VCaP (cell line): ENCODE measurements at regions not wholly inside any gene's neighbourhood (a gene's known extent, or its start where the extent isn't known, plus 50 kb on each side); places are given as distances from the start of the nearest gene placed in this dataset.

ENCODE experiments used
- H3K27ac ChIP-seq: fragments of 450-650 bp; 2 replicates; pipeline ENCODE4 v1.5.1; 2017
- CTCF ChIP-seq: fragments of 450-650 bp; conservative IDR thresholded peaks from 2 replicates; pipeline ENCODE4 v1.5.1; 2017; ENCODE audit warnings: mild to moderate bottlenecking, moderate library complexity

- no peak for TF ChIP-seq CTCF
- H3K27ac ChIP-seq = peak overlapping the region; percentile 47
Measured at GRCh38 chr9:81146241-81146640, 543.1 kb downstream of the TLE1 start.

GRCh38 chr9:81145331-81145963, 543.9 kb downstream of the TLE1 start:
- peak overlapping the region; percentile 47 for H3K27ac ChIP-seq
- no peak for TF ChIP-seq CTCF

GRCh38 chr9:81141961-81142360, 547.4 kb downstream of the TLE1 start:
- no peak for TF ChIP-seq CTCF
- no peak overlapping the region for H3K27ac ChIP-seq

GRCh38 chr9:81137976-81138568, 551.3 kb downstream of the TLE1 start:
- H3K27ac ChIP-seq = no peak overlapping the region
- no peak for TF ChIP-seq CTCF

GRCh38 chr9:81132796-81133195, 556.6 kb downstream of the TLE1 start:
- no peak overlapping the region for H3K27ac ChIP-seq
- no peak for TF ChIP-seq CTCF

- H3K27ac ChIP-seq = no peak overlapping the region
- no peak for TF ChIP-seq CTCF
Measured at GRCh38 chr9:81132318-81132717, 557.0 kb downstream of the TLE1 start.

- no peak for TF ChIP-seq CTCF
- no peak overlapping the region for H3K27ac ChIP-seq
Measured at GRCh38 chr9:81128701-81129100, 560.6 kb downstream of the TLE1 start.
